ENCODE measurements at regions not wholly inside any gene's neighbourhood (a gene's known extent, or its start where the extent isn't known, plus 50 kb on each side); places are given as distances from the start of the nearest gene placed in this dataset.

- no peak for DNase-seq
- no peaks in the 10 kb centered on the region for H3K4me1 ChIP-seq (ENCODE audit: insufficient read depth)
- no peaks in the 10 kb centered on the region for H3K27me3 ChIP-seq
- H3K27ac ChIP-seq = no peak overlapping the region
- no peak overlapping the region for H3K4me3 ChIP-seq
- 55 to 64% (median 59%) methylated on average over 7 of the region's 7 CpGs for WGBS, 3 donors
- no peaks in the 10 kb centered on the region for H3K9me3 ChIP-seq
- TF ChIP-seq EP300 (IDR thresholded peaks at IDR 0.05) = no peak
- TF ChIP-seq POLR2A (IDR thresholded peaks at IDR 0.05) = no peak
- no peaks in the 10 kb centered on the region for H3K36me3 ChIP-seq
- intact Hi-C loops (cut with DNase I) = no loop called here
These were observed 224.9 kb downstream of the PTPRU start for GRCh38 chr1:29461115-29461739.

GRCh38 chr1:29460694-29461093 is 224.4 kb downstream of the PTPRU start:
- intact Hi-C loops (cut with DNase I) = no loop called here
- DNase-seq = no peak
- Histone ChIP-seq H3K4me3 (no peak overlapping the region), H3K4me1 (ENCODE audit: insufficient read depth) (no peaks in the 10 kb centered on the region), H3K27ac (no peak overlapping the region), H3K36me3 (no peaks in the 10 kb centered on the region), H3K27me3 (no peaks in the 10 kb centered on the region), H3K9me3 (no peaks in the 10 kb centered on the region)
- TF ChIP-seq CTCF (IDR thresholded peaks at IDR 0.05) (no peak), POLR2A (IDR thresholded peaks at IDR 0.05) (no peak), EP300 (IDR thresholded peaks at IDR 0.05) (no peak)

GRCh38 chr1:29460041-29460610 is 223.8 kb downstream of the PTPRU start:
- Histone ChIP-seq H3K36me3 (no peaks in the 10 kb centered on the region), H3K27me3 (no peaks in the 10 kb centered on the region), H3K9me3 (no peaks in the 10 kb centered on the region), H3K4me3 (no peak overlapping the region), H3K4me1 (ENCODE audit: insufficient read depth) (no peaks in the 10 kb centered on the region), H3K27ac (no peak overlapping the region)
- no peak for DNase-seq
- TF ChIP-seq POLR2A (IDR thresholded peaks at IDR 0.05) = no peak
- TF ChIP-seq CTCF (IDR thresholded peaks at IDR 0.05) = no peak
- 37 to 53% (median 39%) methylated on average over 4 of the region's 4 CpGs for WGBS, 3 donors
- intact Hi-C loops (cut with DNase I) = no loop called here

GRCh38 chr1:29459620-29459945 is 223.3 kb downstream of the PTPRU start:
- Histone ChIP-seq H3K4me1 (ENCODE audit: insufficient read depth) (no peaks in the 10 kb centered on the region), H3K9me3 (no peaks in the 10 kb centered on the region), H3K4me3 (no peak overlapping the region), H3K36me3 (no peaks in the 10 kb centered on the region), H3K27me3 (no peaks in the 10 kb centered on the region), H3K27ac (no peak overlapping the region)
- WGBS, 3 donors = 65 to 80% (median 69%) methylated on average over 6 of the region's 6 CpGs
- no peak for TF ChIP-seq CTCF (IDR thresholded peaks at IDR 0.05)
- no peak for TF ChIP-seq EP300 (IDR thresholded peaks at IDR 0.05)
- TF ChIP-seq POLR2A (IDR thresholded peaks at IDR 0.05) = no peak
- no peak for DNase-seq
- intact Hi-C loops (cut with DNase I) = no loop called here

GRCh38 chr1:29458737-29459619 is 222.7 kb downstream of the PTPRU start:
- no peak overlapping the region for H3K27ac ChIP-seq
- no peak overlapping the region for H3K4me3 ChIP-seq
- intact Hi-C loops (cut with DNase I) = no loop called here
- no peaks in the 10 kb centered on the region for H3K4me1 ChIP-seq (ENCODE audit: insufficient read depth)
- TF ChIP-seq CTCF (IDR thresholded peaks at IDR 0.05) (no peak), EP300 (IDR thresholded peaks at IDR 0.05) (no peak), POLR2A (IDR thresholded peaks at IDR 0.05) (no peak)
- no peaks in the 10 kb centered on the region for H3K27me3 ChIP-seq
- no peak for DNase-seq
- 69 to 74% (median 70%) methylated on average over 7 to 8 of the region's 8 CpGs for WGBS, 3 donors
- no peaks in the 10 kb centered on the region for H3K36me3 ChIP-seq
- no peaks in the 10 kb centered on the region for H3K9me3 ChIP-seq

Data from ovary (tissue), 7 donors.